PC-9 (cell line): ENCODE measurements at regions not wholly inside any gene's neighbourhood (a gene's known extent, or its start where the extent isn't known, plus 50 kb on each side); places are given as distances from the start of the nearest gene placed in this dataset.

ENCODE experiments used
- EZH2 ChIP-seq: fragments of 200-600 bp; sonication (generic); IDR thresholded peaks from 2 replicates; pipeline ENCODE4 v1.8.0; 2017; ENCODE audit warnings: antibody characterized with exemption, low read depth
- TF ChIP-seq, protein P1 (sequence below): fragments of 200-600 bp; sonication (generic); conservative IDR thresholded peaks from 2 replicates; pipeline ENCODE4 v1.6.1; 2017; ENCODE audit warnings: mixed run types, antibody characterized with exemption, mild to moderate bottlenecking, moderate library complexity

DNA sequence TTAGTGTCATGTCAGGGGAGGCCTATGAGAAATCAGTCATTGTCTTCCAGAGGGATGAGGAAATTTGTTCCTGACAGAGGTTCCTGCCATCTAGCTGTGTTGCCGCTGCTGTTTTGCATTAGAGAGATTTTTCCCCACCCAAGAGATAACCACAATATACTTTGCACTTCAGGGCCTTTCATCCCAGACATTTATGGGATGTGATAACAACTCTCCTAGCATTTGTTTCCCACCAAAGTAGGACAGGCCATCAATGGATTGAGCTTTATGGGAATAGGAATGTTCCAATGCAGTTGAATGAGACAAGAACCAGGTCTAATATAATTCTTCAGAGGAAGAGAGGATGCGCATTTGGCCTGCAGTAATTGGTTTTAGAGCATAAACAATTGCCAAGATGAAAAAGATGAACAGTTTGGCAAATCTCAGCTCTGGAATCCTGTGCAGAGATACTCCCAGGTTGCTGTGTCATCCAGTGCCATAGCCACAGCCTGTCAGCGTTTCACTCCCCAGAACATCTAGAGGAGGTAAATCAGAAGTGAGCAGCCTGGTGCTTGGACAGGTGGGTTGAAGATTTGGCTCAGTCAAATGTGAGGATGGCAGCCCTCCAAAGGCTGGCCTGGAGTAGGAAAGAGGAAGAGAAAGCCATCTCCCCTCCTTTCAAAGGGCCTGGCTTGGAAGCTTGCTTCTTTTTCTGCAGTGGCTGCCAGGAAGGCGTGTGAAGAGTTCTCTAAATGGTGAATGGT, 93.7 kb upstream of the SETBP1 start:
- TF ChIP-seq, protein P1, sequence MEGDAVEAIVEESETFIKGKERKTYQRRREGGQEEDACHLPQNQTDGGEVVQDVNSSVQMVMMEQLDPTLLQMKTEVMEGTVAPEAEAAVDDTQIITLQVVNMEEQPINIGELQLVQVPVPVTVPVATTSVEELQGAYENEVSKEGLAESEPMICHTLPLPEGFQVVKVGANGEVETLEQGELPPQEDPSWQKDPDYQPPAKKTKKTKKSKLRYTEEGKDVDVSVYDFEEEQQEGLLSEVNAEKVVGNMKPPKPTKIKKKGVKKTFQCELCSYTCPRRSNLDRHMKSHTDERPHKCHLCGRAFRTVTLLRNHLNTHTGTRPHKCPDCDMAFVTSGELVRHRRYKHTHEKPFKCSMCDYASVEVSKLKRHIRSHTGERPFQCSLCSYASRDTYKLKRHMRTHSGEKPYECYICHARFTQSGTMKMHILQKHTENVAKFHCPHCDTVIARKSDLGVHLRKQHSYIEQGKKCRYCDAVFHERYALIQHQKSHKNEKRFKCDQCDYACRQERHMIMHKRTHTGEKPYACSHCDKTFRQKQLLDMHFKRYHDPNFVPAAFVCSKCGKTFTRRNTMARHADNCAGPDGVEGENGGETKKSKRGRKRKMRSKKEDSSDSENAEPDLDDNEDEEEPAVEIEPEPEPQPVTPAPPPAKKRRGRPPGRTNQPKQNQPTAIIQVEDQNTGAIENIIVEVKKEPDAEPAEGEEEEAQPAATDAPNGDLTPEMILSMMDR = no peak
- no peak for TF ChIP-seq EZH2
